Stimulated activated CD4-positive, alpha-beta T cell treated with anti-CD3 and anti-CD28 coated beads, Interleukin-12 subunit alpha, Interleukin-12 subunit beta, amount 100 ng/mL, for 48 hours (primary cell): ENCODE measurements at regions not wholly inside any gene's neighbourhood (a gene's known extent, or its start where the extent isn't known, plus 50 kb on each side); places are given as distances from the start of the nearest gene placed in this dataset.

Experiments used
- DNase-seq, 3 donors: peaks; one replicate each; pipeline ENCODE4 v3.0.0-alpha.2; 2020; ENCODE audit warnings: low read depth in 2 of 3, low spot score in 1 of 3

DNA sequence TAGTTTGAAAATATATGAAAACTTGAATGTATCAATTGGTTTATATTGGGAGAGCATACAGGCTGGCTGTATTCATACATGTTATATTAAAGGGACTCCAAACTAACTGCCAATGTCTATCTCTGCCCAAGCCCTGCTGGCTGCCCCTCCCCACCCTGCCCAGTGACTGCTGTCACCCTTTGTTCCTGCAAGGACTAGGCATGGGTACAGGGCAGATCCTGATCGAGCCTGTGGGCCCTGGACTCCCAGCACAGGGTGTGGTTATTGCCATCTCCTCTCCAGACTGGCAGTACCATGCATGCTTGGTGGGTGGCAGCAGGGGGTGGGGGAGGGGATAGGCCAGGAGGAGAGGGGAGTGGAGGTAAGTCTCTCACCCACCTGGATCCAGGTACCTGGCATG, 167.5 kb upstream of the RASGEF1B start:
- DNase-seq, result no peak

DNA sequence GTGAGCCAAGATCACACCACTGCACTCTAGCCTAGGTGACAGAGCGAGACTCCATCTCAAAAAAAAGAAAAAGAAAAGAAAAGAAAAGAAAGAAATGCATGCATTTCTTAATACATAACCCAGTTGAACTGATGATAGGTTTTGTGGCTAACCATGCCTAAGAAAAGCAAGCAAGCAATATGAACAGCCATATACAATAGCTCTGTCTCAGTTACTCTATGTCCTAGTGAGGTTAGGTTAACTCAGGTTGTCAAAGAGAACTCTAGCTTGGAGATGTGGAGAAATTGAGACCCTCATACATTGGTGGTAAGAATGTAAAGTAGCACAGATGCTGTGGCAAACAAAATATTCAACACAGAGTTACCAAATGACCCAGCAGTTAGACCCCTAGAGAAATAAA, 167.0 kb upstream of the RASGEF1B start:
- no peak for DNase-seq

DNA sequence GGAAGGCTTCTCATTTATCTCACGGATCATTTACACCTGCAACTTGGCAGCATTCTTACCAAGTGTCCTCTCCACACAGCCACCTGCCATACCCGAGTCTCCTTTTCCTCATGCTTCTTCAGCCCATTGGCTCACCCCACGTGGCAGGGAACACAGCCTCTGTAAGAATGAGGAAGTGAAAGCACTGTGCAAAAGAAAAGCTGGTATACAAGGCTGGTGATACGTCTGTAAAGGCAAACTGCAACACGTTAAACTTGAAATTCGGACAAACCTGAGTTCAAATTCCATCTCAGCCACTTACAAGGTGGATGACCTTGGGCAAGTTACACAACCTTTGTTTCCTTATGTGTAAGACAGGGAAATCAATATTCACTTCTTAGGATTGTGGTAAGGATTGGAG, 164.0 kb upstream of the RASGEF1B start:
- no peak for DNase-seq

DNA sequence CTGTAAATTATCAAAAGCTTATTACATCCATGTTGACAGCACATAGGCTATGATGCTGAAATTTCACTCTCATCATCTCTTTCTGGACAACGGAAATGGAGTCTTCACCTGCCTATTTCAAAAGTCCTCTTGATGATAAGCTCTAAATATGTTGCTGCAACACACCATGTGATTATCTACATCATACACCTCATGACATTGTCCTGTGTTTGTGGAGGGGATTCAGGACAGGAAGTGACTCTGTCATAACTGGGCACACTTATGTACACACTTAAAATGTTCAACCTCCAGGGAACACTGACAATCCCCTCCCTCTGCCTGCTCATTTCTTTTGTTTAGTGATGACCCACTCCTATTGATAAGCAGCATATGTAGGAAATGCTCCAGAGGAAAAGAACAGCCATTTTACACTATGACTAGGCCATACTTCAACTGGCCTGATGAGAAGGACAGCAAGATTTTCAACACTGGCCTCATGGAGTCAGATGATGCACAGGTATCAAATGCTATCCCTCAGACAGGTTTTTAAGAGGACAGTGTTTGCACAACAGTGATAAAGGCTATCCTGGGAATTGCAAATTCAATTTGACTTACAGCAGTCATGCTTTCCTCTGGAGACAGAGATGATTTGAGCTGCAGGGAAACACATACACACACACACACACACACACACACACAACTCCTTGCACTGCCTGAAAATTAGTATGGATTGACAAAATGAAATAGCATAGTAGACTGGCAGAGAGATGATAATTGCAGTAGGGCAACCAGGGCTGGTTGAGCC, 163.3 kb upstream of the RASGEF1B start:
- no peak for DNase-seq

DNA sequence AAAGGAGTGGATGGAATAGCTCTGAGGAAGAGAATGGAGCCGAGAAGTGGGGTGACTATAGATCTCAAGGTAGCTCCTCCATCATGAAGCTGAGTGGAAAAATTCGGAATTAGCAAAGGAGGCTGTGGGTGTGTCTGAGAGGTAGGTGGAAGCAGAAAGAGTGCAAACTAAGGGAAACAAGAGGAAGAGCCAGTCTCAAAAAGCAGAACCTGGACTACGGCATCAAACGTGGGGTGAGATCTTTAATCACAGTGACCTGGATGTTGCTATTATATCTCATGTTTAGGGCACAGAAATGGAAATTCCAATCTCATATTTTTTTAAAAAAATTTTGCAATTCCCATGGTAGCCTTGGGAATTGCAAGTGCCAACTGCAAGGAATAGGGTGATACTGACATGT, 162.5 kb upstream of the RASGEF1B start:
- DNase-seq, result no peak

DNA sequence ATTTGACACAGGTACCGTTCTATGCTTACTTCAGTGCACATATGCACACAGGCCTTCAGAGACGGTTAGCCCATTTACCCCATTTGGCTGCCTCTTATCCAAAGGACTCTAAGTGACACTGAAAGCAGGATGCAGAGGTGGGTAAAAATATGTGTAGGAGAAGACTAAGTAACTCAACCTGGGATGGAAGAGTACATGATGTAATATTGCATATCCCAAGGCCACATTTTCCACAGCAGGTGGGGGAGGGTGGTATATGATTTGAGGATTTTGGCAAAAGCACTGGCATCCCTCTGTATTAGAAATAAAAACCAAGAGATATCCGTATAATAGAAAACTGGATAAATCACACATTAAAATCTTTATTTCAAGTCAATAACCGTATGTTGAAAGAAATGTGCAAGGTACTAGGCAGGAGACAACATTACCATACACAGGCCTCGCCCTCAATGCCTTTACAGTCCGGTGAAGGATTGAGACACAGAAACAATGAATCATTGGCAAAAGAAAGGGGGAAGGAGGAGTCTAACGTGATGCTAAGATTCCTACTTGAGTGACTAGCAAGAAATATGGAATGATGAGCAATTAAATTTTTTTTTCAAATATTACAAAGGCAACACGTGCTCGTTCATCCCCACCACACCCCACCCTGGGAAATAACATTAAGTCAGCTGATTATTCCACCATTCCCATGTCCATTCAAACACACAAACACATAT, 161.0 kb upstream of the RASGEF1B start:
- DNase-seq, result no peak

DNA sequence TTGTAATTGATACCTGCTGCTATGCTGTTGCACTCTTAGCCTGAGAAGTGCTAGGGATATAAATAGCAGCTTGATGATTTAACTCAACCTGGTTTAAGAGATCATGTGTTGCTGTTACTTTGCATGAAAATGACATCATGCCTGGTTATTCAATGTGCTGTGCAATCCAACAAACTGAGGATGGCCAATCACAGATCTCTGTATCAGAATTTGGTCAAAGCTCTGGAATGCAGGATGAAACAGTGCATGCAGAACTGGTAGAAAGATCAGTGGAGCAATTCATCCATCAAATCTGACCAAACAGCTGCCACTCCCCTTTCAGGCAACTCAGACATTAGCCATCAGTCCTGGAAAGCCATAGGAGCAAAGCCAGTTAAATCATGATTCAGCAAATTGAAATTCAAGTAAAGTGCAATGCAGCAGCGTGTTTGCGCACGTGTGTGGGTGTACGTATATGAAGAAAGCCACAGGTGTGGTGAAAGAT, 160.3 kb upstream of the RASGEF1B start:
- no peak for DNase-seq

DNA sequence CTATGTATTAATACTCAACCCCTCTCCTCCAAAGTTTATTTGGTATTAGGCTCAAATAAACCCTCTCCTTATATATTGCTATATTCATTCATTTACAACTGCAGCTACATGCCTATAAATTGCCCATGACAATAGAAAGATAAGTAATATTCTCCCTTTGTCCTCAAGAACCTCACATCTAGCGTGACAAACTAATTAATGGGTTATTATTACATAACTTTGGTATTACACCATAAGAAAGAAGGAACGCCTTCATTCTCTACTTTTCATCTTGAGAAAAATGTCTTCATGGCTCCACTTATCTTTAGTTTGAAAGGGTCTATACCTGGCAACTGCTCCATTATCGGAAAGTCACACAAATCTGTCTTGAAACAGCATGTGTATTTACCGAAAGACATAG, 157.7 kb upstream of the RASGEF1B start:
- no peak for DNase-seq

DNA sequence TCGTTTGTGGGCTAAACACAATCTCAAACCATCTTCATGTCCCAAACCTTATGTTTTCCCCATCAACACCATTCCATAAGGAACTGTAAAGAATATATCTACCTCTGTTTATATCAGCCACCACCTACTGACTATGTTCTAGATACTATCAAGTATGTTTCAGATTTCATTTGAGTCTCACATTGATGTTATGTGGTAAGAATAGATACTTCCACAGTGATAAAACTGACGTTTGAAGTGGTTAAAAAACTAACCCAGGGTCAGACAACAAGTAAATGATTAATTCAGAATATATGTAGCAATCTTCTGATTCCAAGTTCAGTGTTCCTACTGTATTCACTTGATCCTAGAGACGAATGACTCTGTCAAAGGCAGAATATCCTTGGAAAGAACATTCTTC, 156.8 kb upstream of the RASGEF1B start:
- no peak for DNase-seq

DNA sequence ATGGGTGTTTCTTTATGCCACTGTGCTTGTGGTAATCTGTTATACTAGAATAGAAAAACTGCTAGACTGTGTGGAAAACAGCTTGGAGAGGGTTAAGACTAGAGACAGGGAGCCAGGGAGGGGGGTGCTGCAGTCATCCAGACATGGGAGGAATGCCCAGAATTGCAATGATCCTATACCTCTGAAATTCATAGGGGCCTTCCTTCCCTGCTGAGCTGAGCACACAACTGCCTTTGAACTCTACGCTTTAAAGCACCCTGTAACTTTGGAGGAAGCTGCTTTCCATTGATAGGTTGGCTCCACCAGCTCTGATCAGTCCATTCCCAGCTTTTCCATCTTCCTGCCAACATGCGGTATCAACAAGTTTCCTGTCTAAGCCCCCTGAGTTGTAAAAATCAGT, 155.9 kb upstream of the RASGEF1B start:
- no peak for DNase-seq

DNA sequence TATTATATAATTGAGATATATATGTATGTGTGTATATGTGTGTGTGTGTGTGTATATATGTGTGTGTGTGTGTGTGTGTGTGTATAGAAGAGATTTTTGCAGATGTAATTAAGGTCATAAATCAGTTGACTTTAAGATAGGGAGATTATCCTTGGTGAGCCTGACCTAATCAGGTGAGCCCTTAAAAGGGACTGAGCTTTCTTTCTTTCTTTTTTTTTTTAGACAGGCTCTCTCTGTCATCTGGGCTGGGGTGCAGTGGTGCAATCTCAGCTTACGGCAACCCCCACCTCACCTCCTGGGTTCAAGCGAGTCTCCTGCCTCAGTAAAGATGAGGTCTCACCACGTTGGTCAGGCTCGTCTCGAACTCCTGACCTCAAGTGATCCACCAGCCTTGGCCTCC, 155.1 kb upstream of the RASGEF1B start:
- no peak for DNase-seq

DNA sequence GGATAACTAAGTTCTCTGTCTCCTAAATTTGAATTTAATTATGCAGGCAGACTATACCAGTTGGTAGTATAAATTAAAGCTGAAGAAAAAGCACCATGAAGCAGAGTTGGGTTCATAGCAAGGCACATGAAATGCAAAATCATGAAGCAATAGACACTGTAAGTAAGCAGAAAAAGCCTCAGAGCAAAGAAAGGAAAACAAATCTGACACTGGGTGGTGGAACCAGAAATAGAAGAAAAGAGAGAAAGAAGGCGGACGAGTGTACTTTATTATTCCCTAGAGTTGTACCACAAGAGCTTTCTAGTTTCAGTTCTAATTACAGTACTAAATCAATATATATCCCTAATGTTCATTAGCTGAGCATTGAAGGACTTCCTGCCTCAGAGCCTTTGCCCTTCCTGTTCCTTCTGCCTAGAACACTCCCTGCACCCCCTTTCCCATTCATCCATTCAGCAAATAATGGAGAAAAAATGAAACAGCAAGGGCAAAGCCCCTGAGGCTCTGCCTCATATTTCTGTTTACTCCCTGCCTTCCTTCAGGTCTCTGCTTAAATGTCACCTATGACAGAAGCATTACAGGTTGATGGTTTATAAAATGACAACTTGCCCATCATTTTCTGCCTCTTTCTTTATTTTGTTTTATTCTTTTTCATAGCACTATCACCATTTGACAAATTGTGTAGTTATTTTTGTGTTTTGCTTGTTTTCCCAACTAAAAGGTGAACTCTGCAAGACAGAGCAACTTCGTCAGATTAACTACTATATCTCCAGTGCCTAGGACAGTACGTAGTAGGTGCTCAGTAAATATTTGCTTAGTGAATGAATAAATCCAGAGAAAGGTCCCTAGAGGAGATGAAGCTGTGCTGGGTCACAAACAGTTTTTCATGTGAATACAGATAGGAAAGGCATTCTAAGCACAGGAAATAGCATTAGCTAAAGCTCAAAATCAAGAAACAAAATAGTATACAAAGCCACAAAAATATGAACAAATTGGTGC, 154.0 kb upstream of the RASGEF1B start:
- DNase-seq, result no peak

DNA sequence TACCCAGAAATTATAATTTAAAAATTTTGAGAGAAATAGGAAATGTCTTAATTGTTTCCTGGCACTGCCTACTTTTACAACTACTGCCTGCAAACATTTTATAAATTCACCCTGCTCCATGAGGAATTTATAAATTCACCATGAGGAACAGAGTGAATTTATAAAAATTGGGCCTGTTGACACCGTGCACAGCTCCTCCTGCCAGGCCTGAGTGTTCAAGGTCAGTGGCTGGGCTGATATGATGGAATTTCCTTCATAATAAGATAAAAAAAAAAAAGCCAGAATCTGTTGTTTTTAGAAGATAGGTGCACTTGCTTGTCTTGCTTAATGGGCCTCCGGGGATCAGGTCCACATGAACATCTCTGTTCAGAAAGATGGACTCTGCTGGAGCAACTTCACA, 151.7 kb upstream of the RASGEF1B start:
- no peak for DNase-seq

DNA sequence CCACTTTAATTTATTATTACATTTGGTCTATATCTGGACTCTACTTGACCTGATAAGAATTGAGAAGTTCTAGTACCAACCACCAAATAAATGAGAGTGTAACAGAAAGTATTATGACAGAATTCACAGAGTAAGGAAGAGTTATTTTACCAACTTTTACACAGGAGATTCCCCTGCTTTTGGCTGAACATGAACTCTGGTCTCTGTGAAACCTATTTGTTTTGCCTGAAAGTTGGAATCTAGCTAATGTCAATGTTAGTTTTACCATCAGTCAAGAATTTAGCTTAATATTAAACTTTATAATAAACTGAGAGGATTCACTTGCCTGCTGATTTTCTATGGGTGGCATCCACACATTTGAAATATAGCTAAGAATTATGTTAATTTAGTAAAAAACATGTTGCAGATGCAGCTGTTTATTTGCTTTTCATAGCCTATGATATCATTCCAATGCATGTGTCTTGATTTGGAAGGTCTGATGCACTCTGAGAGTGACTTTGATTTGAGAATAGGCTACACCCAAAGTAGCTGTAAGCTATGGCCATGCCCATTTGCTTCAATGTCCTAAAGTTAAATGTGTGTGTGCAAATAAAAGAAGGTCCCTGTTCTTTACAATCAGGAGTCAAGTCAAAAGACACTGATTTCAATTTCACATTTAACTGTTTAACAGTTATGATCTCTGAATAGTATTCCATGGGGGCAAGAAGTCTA, 150.9 kb upstream of the RASGEF1B start:
- no peak for DNase-seq

DNA sequence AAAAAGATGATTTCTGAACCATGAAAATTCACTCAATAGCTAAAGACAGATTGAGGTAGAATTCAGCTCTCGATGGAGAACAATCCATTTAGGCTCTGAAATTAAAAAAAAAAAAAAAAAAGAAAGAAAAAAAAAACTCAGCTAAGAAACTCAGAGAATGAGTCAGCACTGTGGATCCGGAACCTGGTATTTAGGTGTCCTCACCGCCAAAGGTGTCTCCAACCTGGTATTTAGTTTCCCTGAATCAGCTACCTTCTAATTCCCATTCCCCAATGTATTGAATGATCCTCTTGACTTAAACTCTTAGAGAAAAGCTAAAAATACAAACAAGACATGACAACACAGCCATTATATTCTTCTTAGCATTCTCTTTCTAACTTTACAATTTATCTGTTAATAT, 150.3 kb upstream of the RASGEF1B start:
- no peak for DNase-seq

DNA sequence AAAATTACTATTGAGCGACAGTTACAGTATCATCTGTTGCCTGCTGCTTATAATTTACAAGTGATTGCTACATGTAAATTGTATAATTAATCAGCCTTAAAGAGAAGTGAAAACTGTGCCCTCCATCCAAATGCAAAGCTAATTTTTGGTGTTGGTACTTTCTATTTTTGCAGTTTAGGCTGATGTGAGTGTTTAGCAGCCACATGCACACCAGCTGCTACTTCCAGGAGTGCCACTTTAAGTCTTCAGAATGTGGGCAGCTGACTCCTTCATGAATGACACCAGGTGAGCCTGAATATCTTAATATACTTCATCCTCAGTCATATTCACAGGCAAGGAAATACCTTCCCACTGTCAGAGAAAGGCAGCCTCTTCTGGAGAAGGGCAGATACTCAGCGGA, 149.8 kb upstream of the RASGEF1B start:
- no peak for DNase-seq

DNA sequence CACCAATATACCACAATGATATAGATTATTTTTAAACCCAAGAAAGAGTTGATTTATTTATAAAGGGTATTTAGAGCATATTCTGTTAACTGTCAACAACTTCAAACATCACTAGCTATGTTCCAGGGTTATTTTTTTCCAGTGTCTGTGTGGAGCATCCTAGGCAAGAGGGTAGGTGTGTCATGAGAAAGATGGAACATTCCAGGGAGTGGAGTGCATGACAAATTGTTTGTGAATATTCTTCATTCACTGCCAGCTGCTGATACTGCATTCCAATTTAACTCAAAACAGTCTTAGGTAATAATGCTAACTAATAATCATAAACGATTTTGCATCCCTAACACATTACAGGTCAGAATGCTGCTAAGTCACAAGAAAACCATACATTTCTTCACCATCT, 148.7 kb upstream of the RASGEF1B start:
- DNase-seq, result no peak

DNA sequence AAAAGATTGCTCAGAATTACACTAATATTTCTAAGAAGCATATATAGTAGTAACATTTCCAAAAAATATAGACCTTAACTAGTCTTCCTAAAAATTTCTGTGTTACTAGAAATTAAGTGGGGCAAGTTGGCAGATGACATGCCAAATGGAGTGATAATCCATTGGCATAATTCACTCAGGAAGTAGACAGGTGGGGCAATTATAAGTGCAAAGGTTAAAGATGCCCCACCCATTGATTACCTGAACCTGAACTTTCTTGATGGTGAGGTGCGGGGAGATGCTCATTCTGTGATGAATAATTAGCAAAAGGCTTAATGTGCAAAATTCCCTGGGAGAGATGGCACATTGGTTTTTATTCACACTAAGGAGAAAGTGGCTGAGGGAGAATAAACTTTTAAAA, 145.8 kb upstream of the RASGEF1B start:
- DNase-seq, result no peak

DNA sequence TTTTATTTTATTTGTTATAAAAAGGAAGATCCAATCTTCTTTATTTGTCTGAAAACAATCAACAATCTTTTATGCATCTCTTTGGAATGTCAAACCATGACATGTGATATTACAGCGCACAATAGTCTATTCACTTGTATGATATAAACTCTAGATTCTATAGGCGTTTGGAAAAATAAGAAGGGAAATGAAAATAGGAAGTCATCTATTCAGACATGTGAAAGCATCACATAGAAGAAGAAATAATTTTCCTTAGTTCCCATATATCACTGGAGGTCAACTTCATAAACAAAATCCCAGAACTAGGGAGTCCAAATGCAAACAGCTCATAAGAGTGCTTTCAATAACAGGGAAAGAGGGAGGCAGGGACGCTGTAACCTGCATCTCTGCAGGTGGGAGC, 139.5 kb upstream of the RASGEF1B start:
- no peak for DNase-seq

DNA sequence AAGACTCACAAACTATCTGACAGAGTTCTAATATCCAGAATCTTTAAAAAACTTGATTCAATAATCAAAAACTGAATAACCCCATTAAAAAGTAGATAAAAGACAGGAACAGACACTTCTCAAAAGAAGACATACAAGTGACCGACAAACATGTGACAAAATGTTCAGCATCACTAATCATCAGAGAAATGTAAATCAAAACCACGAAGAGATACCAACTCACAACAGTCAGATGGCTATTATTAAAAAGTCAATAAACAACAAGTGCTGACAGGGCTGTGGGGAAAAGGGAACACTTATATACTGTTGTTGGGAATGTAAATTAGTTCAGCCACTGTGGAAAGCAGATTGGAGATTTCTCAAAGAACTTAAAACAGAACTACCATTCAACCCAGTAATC, 138.1 kb upstream of the RASGEF1B start:
- DNase-seq, result no peak

DNA sequence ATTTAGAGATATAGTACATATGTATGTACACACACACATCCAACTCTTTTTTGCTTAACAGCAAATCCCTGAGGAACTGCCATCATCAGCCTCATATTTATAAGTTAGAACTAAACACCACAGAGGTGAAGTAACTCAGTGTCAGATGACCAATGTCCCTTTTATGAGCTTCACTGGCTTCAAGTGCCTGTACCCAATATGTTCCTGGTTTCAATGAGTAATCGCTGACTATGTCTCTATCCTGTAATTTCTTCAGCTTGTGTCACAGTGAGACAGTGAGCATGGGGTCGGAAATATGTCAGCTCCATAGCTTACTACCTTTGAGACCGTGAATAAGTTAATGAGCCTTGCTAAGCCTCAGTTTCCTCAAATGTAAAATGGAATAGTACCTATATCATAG, 136.2 kb upstream of the RASGEF1B start:
- no peak for DNase-seq
